NCI-H1694 (cell line): ENCODE measurements at regions not wholly inside any gene's neighbourhood (a gene's known extent, or its start where the extent isn't known, plus 50 kb on each side); places are given as distances from the start of the nearest gene placed in this dataset.
"Not testable (repeated sequence)": the region's sequence is repeated elsewhere in the genome, so short reads cannot be mapped to it uniquely, and the experiment has no call there.

Experiments
- DNase-seq: peaks from one replicate; lab custom pipeline; 2025; lab: John Stamatoyannopoulos, UW

- no peak for DNase-seq
Observed at GRCh38 chr6:14290772-14291330, 173.3 kb downstream of the CD83 start.

- DNase-seq, result no peak
Observed at GRCh38 chr6:14291331-14291730, 173.8 kb downstream of the CD83 start.

- no peak for DNase-seq
Observed at GRCh38 chr6:14292119-14292518, 174.5 kb downstream of the CD83 start.

- DNase-seq, result no peak
Observed at GRCh38 chr6:14294270-14294951, 176.8 kb downstream of the CD83 start.

GRCh38 chr6:14296698-14297097 lies 179.1 kb downstream of the CD83 start:
- DNase-seq, result not testable (repeated sequence)

- not testable (repeated sequence) for DNase-seq
Observed at GRCh38 chr6:14297118-14297517, 179.5 kb downstream of the CD83 start.

GRCh38 chr6:14300189-14300588 lies 182.6 kb downstream of the CD83 start:
- DNase-seq, result not testable (repeated sequence)

- DNase-seq, result not testable (repeated sequence)
Observed at GRCh38 chr6:14300721-14301120, 183.1 kb downstream of the CD83 start.

- DNase-seq, result not testable (repeated sequence)
Observed at GRCh38 chr6:14301477-14301876, 183.9 kb downstream of the CD83 start.

- DNase-seq, result no peak
Observed at GRCh38 chr6:14305131-14305530, 187.6 kb downstream of the CD83 start.

GRCh38 chr6:14305624-14306023 lies 188.1 kb downstream of the CD83 start:
- no peak for DNase-seq

DNA sequence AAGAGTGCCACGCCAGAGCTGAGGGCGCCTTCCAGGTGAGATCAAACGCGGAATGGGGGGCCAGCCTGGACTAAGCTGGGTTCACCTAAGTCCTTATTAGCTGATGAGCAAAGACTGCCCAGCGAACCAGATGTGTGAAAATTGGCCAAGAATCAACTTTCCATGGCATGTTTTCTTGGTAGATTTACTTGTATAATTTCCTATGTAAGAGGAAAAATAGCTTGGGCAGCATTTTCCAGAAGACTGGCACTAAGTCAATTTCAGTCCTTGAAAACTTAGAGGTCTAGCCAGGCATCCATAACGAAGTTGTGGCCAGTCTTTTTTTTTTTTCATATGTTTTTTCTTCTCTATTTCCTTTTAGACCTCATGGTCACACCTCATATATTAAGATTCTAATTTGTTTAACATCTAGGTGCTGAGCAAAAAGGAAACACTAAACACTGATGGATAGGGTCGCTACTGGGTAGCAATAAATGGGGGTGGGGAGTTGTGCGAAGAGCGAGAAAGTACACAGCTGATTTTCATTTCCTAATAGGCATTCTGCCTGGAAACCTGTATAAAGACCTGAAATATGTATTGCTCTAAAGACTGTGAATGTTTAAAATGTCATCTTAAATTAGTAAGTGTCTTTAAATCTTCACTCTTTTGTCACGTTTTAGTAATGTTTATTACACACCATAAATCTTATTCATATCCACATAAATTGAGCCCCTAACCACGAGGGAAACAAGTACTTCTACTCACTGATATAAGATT lies 188.8 kb downstream of the CD83 start:
- no peak for DNase-seq

GRCh38 chr6:14309516-14309915 lies 191.9 kb downstream of the CD83 start:
- no peak for DNase-seq

GRCh38 chr6:14309951-14310445 lies 192.4 kb downstream of the CD83 start:
- DNase-seq, result no peak

DNA sequence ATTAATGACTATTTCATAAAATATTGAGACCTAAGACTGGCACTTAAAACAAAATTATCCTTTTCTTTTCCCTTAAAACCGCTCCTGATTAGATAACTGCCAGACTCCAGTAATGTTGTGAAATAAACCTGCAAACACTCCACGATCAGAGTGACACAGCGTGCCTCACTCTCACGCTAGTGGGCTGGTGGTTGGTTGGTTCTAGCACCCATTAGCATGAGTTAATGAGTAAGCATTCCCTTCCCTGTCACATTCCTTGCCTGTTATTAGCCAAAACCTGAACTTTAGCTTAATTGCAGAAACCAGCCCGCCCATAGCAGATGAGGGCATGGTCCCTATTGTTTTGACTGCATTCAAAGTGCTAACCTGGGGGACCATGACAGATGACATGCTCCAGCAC lies 193.4 kb downstream of the CD83 start:
- DNase-seq, result no peak

DNA sequence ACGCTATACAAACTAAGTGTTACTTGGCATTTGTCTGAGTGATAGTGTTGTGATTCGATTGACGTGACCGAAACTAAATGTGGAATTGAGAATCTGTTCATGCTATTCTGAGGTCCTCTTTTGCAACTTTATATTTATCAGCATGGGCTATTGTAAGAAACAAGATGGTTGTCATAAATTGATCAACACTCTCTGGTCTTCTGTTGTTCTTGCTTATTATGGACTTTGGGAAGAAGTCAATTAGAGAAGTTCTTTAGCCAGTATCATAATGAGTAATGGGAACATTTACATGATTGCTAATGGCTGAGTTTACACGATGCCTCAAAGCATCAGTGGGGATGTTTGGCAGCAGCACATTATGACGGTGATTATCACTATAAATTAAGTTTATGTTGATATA lies 195.0 kb downstream of the CD83 start:
- no peak for DNase-seq

DNA sequence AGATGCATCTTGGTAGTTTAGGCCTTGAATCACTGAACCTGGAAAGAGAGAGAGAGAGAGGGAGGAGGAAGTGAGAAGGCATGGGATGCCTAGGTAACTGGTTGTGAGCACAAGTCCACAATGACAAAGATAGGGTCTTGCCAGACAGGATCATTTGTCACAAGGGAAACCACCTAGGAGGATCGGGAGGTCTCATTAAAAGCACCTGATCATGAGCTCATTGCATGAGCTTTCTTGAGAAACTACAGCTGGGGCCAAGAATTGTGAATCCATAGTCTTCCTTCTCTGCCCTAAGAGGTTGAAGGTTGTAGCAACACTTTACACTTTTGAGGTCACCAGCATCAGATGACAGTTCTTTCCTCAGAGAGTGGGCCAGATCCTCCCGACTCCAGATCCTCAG lies 195.7 kb downstream of the CD83 start:
- no peak for DNase-seq

GRCh38 chr6:14315353-14315752 lies 197.8 kb downstream of the CD83 start:
- no peak for DNase-seq

- no peak for DNase-seq
Observed at GRCh38 chr6:14316651-14317386, 199.2 kb downstream of the CD83 start.

DNA sequence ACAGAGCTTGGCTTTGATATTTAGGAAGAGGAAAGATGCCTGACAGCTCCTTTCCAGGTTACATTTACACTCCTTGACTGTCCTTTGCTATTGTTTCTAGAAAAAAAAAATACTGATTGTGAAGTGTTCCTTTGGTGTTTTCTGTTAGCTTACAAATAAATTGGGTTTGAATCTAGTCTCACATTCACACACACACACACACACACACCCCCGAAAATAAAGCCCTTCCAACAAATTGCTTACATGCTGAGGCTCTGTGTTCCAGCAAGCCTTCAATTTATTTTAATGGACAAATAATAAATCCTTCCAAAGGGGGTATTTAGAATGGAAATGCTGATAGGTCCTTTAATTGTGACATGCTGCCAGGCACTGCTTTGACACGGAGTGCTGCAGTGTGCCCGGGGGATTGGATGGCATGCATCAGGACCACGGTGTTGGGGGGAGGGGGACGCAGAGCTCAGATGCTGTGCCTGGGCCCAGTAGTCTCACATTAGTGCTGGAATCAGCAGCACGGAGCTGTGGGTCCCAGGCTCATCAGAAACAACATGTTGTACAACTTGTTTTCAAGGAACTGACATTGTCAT lies 199.9 kb downstream of the CD83 start:
- no peak for DNase-seq

DNA sequence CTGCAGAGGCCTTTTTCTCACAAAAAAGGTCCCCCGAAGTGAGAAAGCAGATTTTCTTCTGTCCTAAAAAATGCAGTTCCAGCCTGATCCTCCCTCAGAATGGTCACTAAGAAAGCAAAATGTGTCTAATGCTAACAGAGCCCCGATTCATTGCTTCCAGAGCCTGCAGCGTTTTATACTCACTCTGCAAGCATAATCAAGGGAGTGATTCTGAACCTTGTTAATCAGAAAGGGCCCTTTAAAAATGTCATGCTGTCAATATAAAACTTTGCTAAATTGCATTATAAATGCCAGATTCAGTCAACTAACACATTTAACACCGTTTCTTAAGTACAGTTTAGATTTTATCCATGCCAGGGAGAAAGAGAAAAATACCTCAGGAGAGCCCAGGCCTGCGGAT lies 202.8 kb downstream of the CD83 start:
- no peak for DNase-seq
